GM12878 (cell line): ENCODE measurements at regions not wholly inside any gene's neighbourhood (a gene's known extent, or its start where the extent isn't known, plus 50 kb on each side); places are given as distances from the start of the nearest gene placed in this dataset.

Experiments
- ATAC-seq: fragments of 200-7000 bp; cut with Tn5 transposase; 3 replicates; pipeline ENCODE4 v1.9.1; 2020; ENCODE audit warnings: mild to moderate bottlenecking, moderate library complexity
- BruUV-seq: library from RNA; stranded (reverse); fragments of 400-500 nt; replicated peaks from 2 replicates; lab custom pipeline; 2021; lab: Mats Ljungman, UMichigan
- CTCF ChIA-PET: fragments of 300-600 bp; sonication (Branson Sonifier 250); formaldehyde crosslinking; extraction: SDS; loops from one replicate; lab custom pipeline; 2021; ENCODE audit warnings: inconsistent platforms; lab: Yijun Ruan, JAX
- POLR2A ChIA-PET: fragments of 350-600 bp; formaldehyde crosslinking; extraction: SDS; loops from one replicate; lab custom pipeline; 2021; ENCODE audit warnings: inconsistent platforms; lab: Charles Lee
- RAD21 ChIA-PET: fragments of 300-600 bp; sonication (Branson Sonifier 250); formaldehyde crosslinking; loops from one replicate; lab custom pipeline; 2023; ENCODE audit warnings: antibody characterized with exemption; ENCODE audit not compliant: unreplicated experiment; lab: Charles Lee
- SMC1A ChIA-PET: fragments of 300-600 bp; sonication (Branson Sonifier 250); formaldehyde crosslinking; loops from one replicate; lab custom pipeline; 2023; ENCODE audit not compliant: unreplicated experiment, uncharacterized antibody; lab: Charles Lee
- DNase-seq: peaks from one replicate; pipeline ENCODE4 v3.0.0-alpha.2; 2011; ENCODE audit warnings: low read depth, low spot score
- FAIRE-seq: peaks from 3 replicates; lab custom pipeline; 2011; peaks lifted over from hg19 to GRCh38; lab: Jason Lieb, UNC
- H2AFZ ChIP-seq: 2 replicates; pipeline ENCODE4 v1.6.0; 2011; ENCODE audit warnings: low read depth, low read length, control low read depth; ENCODE audit not compliant: control insufficient read depth
- H3K27ac ChIP-seq: 2 replicates; pipeline ENCODE4 v1.5.1; 2011; ENCODE audit warnings: control low read depth; ENCODE audit not compliant: control insufficient read depth, insufficient read depth
- H3K27me3 ChIP-seq, 2 experiments: replicated peaks in 1 of 2; 2 replicates each; pipeline versions ENCODE4 v1.6.0 to v1.6.1; 2011; ENCODE audit warnings: low read length in 1 of 2; ENCODE audit not compliant: control insufficient read depth in 2 of 2, insufficient read depth in 2 of 2
- H3K36me3 ChIP-seq, 2 experiments: 2 replicates each; pipeline ENCODE4 v1.5.1; 2011; ENCODE audit warnings: low read length in 1 of 2; ENCODE audit not compliant: control insufficient read depth in 2 of 2, insufficient read depth in 2 of 2
- H3K4me1 ChIP-seq: 2 replicates; pipeline ENCODE4 v1.6.1; 2011; ENCODE audit warnings: mild to moderate bottlenecking, low read length, moderate library complexity, mixed read lengths; ENCODE audit not compliant: control insufficient read depth, insufficient read depth
- H3K4me2 ChIP-seq: 2 replicates; pipeline ENCODE4 v1.6.0; 2011; ENCODE audit warnings: control low read depth; ENCODE audit not compliant: control insufficient read depth, insufficient read depth
- H3K4me3 ChIP-seq: fragments of 200-600 bp; sonication (generic); 2 replicates; pipeline ENCODE4 v1.5.1; 2016
- H3K79me2 ChIP-seq: 2 replicates; pipeline ENCODE4 v1.6.0; 2011; ENCODE audit warnings: low read length; ENCODE audit not compliant: control insufficient read depth, insufficient read depth
- H3K9ac ChIP-seq: 2 replicates; pipeline ENCODE4 v1.8.0; 2011; ENCODE audit warnings: low read length, control low read depth, mixed read lengths; ENCODE audit not compliant: control insufficient read depth, insufficient read depth
- H3K9me3 ChIP-seq: replicated peaks from 3 replicates; pipeline ENCODE4 v1.5.1; 2011; ENCODE audit warnings: mild to moderate bottlenecking, low read length; ENCODE audit not compliant: control insufficient read depth, insufficient read depth
- H4K20me1 ChIP-seq: 2 replicates; pipeline ENCODE4 v1.6.0; 2011; ENCODE audit not compliant: control insufficient read depth, insufficient read depth
- ATF2 ChIP-seq: IDR thresholded peaks from 2 replicates; pipeline ENCODE4 v1.6.1; 2012; ENCODE audit warnings: low read length, inconsistent platforms
- ATF3 ChIP-seq: IDR thresholded peaks from 2 replicates; pipeline ENCODE4 v1.6.1; 2011; ENCODE audit warnings: low read depth, mild to moderate bottlenecking, low read length, moderate library complexity, borderline replicate concordance; ENCODE audit errors: extremely low read depth
- CBX3 ChIP-seq: fragments of 200-600 bp; sonication (generic); IDR thresholded peaks from 2 replicates; pipeline ENCODE4 v1.6.1; 2016; ENCODE audit warnings: low read depth, borderline replicate concordance
- CBX5 ChIP-seq: sonication (generic); IDR thresholded peaks from 2 replicates; pipeline ENCODE4 v1.6.1; 2016; ENCODE audit warnings: low read depth, moderate library complexity, mild to moderate bottlenecking, inconsistent platforms
- CEBPB ChIP-seq, 2 experiments: fragments of 150-350 bp in 1 of 2; IDR thresholded peaks; 2 replicates each; pipeline ENCODE4 v1.6.1; 2012 to 2014; ENCODE audit warnings: low read depth in 2 of 2, low read length in 2 of 2, borderline replicate concordance in 1 of 2, inconsistent platforms in 1 of 2
- CREB1 ChIP-seq: IDR thresholded peaks from 2 replicates; pipeline ENCODE4 v1.6.1; 2012; ENCODE audit warnings: low read depth, mild to moderate bottlenecking, inconsistent platforms
- NR2C2 ChIP-seq: IDR thresholded peaks from 2 replicates; pipeline ENCODE4 v1.6.1; 2011; ENCODE audit warnings: borderline replicate concordance, low read depth; ENCODE audit not compliant: control insufficient read depth, insufficient read length
- RUNX3 ChIP-seq: IDR thresholded peaks from 2 replicates; pipeline ENCODE4 v1.6.1; 2012; ENCODE audit warnings: low read length, inconsistent platforms
- STAT3 ChIP-seq: IDR thresholded peaks from 2 replicates; pipeline ENCODE4 v1.6.1; 2011; ENCODE audit warnings: low read depth, low read length, improper control_type of control experiment
- ZNF217 ChIP-seq: fragments of 450-650 bp; IDR thresholded peaks from 2 replicates; pipeline ENCODE4 v1.6.1; 2017; ENCODE audit warnings: antibody characterized with exemption, mild to moderate bottlenecking
- WGBS: methylation state at CpG from one replicate; pipeline ENCODE4 v1.1.6; 2016; ENCODE audit warnings: low lambda C conversion rate; ENCODE audit not compliant: insufficient replicate concordance, insufficient coverage; ENCODE audit errors: missing lambda C conversion rate; 5-methylcytosine and 5-hydroxymethylcytosine counted together
- in situ Hi-C: fragments of 300-500 bp; cut with MboI; formaldehyde crosslinking; loops from 9 replicates; pipeline ENCODE4 v1.14.3; 2018; ENCODE audit warnings: mixed read lengths
- intact Hi-C: fragments of 100-400 bp; cut with micrococcal nuclease; formaldehyde crosslinking; loops from one replicate; pipeline ENCODE4 v1.14.2; 2022; ENCODE audit not compliant: unreplicated experiment
- TF ChIP-seq, protein P1 (sequence below): IDR thresholded peaks from 2 replicates; pipeline ENCODE4 v1.6.1; 2012; ENCODE audit warnings: low read depth, low read length, improper control_type of control experiment
- TF ChIP-seq, protein P2 (sequence below), 3 experiments: IDR thresholded peaks in 2 of 3; conservative IDR thresholded peaks in 1 of 3; 2 replicates each; pipeline ENCODE4 v1.5.1; 2011; ENCODE audit warnings: low read depth in 3 of 3, low read length in 3 of 3, mild to moderate bottlenecking in 3 of 3, control low read depth in 2 of 3, moderate library complexity in 2 of 3, inconsistent platforms in 1 of 3, mixed read lengths in 1 of 3; ENCODE audit not compliant: control insufficient read depth in 2 of 3, insufficient read depth in 1 of 3; ENCODE audit errors: extremely low read depth in 1 of 3
- TF ChIP-seq, protein P3 (sequence below): fragments of 450-650 bp; IDR thresholded peaks from 2 replicates; pipeline ENCODE4 v1.6.1; 2017; ENCODE audit warnings: mild to moderate bottlenecking, moderate library complexity

DNA sequence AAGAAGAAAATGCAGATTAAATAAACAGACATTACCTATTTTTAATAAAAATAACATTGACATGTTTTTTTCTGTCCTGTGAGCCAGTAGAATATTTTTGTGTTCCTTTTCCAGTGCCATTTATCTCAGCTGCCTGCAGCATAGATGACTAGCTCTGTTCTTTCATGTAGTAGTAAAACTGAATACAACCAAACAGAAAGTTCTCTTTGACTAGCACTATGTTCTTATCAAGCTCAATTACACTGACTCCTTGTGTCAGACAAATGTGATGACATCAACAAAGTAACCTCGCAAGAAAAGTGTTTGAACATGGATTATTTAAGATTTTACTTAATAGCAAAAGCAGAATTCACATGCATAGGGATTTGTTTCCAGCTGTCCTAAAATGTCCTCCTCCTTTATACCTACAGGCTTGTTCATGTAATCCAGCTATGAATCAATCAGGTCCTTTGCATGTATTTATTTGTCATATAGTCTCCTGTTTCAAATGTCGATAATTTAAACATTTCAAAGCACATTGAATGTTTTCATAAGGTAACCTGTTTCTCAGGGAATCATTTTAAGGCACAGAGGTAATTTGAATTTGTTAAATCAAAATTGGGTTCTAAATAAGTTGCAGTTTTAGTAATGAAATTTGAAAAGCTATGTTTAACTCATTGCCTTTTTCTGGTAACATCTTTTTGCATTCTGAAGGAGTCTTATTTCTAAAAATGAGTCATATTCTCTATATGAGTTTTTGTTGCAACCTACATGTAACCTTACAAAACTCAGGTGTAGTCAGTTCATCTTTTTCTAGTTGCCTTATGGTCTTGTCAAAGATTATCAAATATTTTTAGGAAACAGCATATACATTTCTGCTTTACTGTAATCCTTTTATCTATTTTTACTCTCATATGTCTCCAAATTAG lies 215.3 kb upstream of the GULP1 start:
- SMC1A ChIA-PET: interaction anchor here (1.0 to 1.1 kb wide), 2 partner anchors 11 to 286 kb away, joined by 3 to 4 read pairs; no protein-coding TSS in a partner anchor
- 0% methylated on average over 2 of the region's 2 CpGs for WGBS
- no peak for DNase-seq
- Histone ChIP-seq H2AFZ (no peak overlapping the region), H3K4me3 (no peak overlapping the region), H3K9me3 (no peaks in the 10 kb centered on the region; the same call in 2 of the 3 replicates), H4K20me1 (no peaks in the 10 kb centered on the region), H3K4me1 (peaks cover 23% of the 10 kb centered on the region), H3K36me3 (no peaks in the 10 kb centered on the region), H3K27ac (no peak overlapping the region), H3K79me2 (no peaks in the 10 kb centered on the region), H3K4me2 (no peak overlapping the region; the same call in 1 of the 2 replicates), H3K27me3 (no peaks in the 10 kb centered on the region), H3K9ac (no peak overlapping the region)
- RAD21 ChIA-PET: interaction anchor here (0.9 kb wide), 1 partner anchor 293 kb away, joined by 3 read pairs; no protein-coding TSS in a partner anchor
- FAIRE-seq: no peak
- ATAC-seq: peak; percentile 55
- POLR2A ChIA-PET: no interaction called here
- in situ Hi-C loops (no loop called here), intact Hi-C loops (no loop called here)
- BruUV-seq: no TSS peak
- CTCF ChIA-PET: no interaction called here
- TF ChIP-seq CREB1 (0 out of 2 replicates have a peak, but pooled peaks have one; percentile 15), ZNF217 (no peak), ATF3 (no peak), RUNX3 (peak; percentile 80), STAT3 (no peak), CBX3 (no peak), ATF2 (peak; percentile 93), NR2C2 (no peak), CBX5 (peak; percentile 71; the same call in 1 of the 2 replicates), CEBPB (IDR thresholded peaks at IDR 0.05; ENCODE audit: borderline replicate concordance in 1 of 2, low read depth in 2 of 2, low read length in 2 of 2) (peak in 1 of 2 experiments; percentile 69; a peak in 1 of 4 replicates)
- TF ChIP-seq, protein P1, sequence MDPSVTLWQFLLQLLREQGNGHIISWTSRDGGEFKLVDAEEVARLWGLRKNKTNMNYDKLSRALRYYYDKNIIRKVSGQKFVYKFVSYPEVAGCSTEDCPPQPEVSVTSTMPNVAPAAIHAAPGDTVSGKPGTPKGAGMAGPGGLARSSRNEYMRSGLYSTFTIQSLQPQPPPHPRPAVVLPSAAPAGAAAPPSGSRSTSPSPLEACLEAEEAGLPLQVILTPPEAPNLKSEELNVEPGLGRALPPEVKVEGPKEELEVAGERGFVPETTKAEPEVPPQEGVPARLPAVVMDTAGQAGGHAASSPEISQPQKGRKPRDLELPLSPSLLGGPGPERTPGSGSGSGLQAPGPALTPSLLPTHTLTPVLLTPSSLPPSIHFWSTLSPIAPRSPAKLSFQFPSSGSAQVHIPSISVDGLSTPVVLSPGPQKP: no peak
- TF ChIP-seq, protein P2, sequence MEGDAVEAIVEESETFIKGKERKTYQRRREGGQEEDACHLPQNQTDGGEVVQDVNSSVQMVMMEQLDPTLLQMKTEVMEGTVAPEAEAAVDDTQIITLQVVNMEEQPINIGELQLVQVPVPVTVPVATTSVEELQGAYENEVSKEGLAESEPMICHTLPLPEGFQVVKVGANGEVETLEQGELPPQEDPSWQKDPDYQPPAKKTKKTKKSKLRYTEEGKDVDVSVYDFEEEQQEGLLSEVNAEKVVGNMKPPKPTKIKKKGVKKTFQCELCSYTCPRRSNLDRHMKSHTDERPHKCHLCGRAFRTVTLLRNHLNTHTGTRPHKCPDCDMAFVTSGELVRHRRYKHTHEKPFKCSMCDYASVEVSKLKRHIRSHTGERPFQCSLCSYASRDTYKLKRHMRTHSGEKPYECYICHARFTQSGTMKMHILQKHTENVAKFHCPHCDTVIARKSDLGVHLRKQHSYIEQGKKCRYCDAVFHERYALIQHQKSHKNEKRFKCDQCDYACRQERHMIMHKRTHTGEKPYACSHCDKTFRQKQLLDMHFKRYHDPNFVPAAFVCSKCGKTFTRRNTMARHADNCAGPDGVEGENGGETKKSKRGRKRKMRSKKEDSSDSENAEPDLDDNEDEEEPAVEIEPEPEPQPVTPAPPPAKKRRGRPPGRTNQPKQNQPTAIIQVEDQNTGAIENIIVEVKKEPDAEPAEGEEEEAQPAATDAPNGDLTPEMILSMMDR (IDR thresholded peaks at IDR 0.05 in 2 of 3, conservative IDR thresholded peaks at IDR 0.05 in 1 of 3; ENCODE audit: control insufficient read depth in 2 of 3, extremely low read depth in 1 of 3, insufficient read depth in 1 of 3, low read depth in 3 of 3, low read length in 3 of 3): no peak
- TF ChIP-seq, protein P3, sequence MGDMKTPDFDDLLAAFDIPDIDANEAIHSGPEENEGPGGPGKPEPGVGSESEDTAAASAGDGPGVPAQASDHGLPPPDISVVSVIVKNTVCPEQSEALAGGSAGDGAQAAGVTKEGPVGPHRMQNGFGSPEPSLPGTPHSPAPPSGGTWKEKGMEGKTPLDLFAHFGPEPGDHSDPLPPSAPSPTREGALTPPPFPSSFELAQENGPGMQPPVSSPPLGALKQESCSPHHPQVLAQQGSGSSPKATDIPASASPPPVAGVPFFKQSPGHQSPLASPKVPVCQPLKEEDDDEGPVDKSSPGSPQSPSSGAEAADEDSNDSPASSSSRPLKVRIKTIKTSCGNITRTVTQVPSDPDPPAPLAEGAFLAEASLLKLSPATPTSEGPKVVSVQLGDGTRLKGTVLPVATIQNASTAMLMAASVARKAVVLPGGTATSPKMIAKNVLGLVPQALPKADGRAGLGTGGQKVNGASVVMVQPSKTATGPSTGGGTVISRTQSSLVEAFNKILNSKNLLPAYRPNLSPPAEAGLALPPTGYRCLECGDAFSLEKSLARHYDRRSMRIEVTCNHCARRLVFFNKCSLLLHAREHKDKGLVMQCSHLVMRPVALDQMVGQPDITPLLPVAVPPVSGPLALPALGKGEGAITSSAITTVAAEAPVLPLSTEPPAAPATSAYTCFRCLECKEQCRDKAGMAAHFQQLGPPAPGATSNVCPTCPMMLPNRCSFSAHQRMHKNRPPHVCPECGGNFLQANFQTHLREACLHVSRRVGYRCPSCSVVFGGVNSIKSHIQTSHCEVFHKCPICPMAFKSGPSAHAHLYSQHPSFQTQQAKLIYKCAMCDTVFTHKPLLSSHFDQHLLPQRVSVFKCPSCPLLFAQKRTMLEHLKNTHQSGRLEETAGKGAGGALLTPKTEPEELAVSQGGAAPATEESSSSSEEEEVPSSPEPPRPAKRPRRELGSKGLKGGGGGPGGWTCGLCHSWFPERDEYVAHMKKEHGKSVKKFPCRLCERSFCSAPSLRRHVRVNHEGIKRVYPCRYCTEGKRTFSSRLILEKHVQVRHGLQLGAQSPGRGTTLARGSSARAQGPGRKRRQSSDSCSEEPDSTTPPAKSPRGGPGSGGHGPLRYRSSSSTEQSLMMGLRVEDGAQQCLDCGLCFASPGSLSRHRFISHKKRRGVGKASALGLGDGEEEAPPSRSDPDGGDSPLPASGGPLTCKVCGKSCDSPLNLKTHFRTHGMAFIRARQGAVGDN: no peak
